ENCODE measurements at regions not wholly inside any gene's neighbourhood (a gene's known extent, or its start where the extent isn't known, plus 50 kb on each side); places are given as distances from the start of the nearest gene placed in this dataset.

DNA sequence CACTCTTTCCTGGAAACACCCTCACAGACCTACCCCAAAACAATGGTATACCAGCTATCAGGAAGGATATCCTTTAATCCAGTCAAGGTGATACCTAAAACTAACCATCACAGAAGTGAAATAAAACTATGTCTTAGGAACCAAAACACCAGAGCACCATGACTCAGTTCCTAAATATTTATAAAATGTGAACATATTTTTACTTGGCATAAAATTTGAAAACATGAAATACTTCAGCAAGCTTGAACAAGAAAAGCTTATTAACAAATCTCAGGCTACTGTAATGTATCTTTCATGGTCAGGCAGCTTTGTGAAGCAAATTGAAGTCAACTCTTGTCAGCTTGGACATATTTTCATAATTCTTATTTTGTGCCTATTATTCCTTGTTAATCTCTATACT, 440.8 kb upstream of the CDH20 start (continued):
- TF ChIP-seq PML (IDR thresholded peaks at IDR 0.05; ENCODE audit: low read length) (no peak), ZNF644 (tag; IDR thresholded peaks at IDR 0.05; ENCODE audit: low read depth) (no peak), HNRNPLL (IDR thresholded peaks at IDR 0.05; ENCODE audit: low read depth, low read length, poor library complexity, severe bottlenecking) (no peak), XRCC4 (IDR thresholded peaks at IDR 0.05; ENCODE audit: extremely low read depth, insufficient read depth, insufficient read length) (no peak), ZNF445 (CRISPR knock-in tag; IDR thresholded peaks at IDR 0.05; ENCODE audit: low read depth) (no peak), ZKSCAN3 (CRISPR knock-in tag; IDR thresholded peaks at IDR 0.05) (no peak), DNMT1 (IDR thresholded peaks at IDR 0.05) (no peak), ZSCAN29 (IDR thresholded peaks at IDR 0.05) (no peak)
- TF ChIP-seq, protein P1, sequence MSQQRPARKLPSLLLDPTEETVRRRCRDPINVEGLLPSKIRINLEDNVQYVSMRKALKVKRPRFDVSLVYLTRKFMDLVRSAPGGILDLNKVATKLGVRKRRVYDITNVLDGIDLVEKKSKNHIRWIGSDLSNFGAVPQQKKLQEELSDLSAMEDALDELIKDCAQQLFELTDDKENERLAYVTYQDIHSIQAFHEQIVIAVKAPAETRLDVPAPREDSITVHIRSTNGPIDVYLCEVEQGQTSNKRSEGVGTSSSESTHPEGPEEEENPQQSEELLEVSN (IDR thresholded peaks at IDR 0.05; ENCODE audit: borderline replicate concordance in 1 of 2, extremely low read depth in 1 of 2, insufficient read depth in 1 of 2, insufficient read length in 1 of 2, low read depth in 1 of 2, low read length in 1 of 2, poor library complexity in 1 of 2, severe bottlenecking in 1 of 2), result no peak
- TF ChIP-seq, protein P2, sequence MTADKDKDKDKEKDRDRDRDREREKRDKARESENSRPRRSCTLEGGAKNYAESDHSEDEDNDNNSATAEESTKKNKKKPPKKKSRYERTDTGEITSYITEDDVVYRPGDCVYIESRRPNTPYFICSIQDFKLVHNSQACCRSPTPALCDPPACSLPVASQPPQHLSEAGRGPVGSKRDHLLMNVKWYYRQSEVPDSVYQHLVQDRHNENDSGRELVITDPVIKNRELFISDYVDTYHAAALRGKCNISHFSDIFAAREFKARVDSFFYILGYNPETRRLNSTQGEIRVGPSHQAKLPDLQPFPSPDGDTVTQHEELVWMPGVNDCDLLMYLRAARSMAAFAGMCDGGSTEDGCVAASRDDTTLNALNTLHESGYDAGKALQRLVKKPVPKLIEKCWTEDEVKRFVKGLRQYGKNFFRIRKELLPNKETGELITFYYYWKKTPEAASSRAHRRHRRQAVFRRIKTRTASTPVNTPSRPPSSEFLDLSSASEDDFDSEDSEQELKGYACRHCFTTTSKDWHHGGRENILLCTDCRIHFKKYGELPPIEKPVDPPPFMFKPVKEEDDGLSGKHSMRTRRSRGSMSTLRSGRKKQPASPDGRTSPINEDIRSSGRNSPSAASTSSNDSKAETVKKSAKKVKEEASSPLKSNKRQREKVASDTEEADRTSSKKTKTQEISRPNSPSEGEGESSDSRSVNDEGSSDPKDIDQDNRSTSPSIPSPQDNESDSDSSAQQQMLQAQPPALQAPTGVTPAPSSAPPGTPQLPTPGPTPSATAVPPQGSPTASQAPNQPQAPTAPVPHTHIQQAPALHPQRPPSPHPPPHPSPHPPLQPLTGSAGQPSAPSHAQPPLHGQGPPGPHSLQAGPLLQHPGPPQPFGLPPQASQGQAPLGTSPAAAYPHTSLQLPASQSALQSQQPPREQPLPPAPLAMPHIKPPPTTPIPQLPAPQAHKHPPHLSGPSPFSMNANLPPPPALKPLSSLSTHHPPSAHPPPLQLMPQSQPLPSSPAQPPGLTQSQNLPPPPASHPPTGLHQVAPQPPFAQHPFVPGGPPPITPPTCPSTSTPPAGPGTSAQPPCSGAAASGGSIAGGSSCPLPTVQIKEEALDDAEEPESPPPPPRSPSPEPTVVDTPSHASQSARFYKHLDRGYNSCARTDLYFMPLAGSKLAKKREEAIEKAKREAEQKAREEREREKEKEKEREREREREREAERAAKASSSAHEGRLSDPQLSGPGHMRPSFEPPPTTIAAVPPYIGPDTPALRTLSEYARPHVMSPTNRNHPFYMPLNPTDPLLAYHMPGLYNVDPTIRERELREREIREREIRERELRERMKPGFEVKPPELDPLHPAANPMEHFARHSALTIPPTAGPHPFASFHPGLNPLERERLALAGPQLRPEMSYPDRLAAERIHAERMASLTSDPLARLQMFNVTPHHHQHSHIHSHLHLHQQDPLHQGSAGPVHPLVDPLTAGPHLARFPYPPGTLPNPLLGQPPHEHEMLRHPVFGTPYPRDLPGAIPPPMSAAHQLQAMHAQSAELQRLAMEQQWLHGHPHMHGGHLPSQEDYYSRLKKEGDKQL (CRISPR knock-in tag; IDR thresholded peaks at IDR 0.05; ENCODE audit: borderline replicate concordance), result no peak
- TF ChIP-seq, protein P3, sequence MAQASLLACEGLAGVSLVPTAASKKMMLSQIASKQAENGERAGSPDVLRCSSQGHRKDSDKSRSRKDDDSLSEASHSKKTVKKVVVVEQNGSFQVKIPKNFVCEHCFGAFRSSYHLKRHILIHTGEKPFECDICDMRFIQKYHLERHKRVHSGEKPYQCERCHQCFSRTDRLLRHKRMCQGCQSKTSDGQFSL (CRISPR knock-in tag; IDR thresholded peaks at IDR 0.05), result no peak
- TF ChIP-seq, protein P3 (tag; IDR thresholded peaks at IDR 0.05), result no peak
- TF ChIP-seq, protein P4, sequence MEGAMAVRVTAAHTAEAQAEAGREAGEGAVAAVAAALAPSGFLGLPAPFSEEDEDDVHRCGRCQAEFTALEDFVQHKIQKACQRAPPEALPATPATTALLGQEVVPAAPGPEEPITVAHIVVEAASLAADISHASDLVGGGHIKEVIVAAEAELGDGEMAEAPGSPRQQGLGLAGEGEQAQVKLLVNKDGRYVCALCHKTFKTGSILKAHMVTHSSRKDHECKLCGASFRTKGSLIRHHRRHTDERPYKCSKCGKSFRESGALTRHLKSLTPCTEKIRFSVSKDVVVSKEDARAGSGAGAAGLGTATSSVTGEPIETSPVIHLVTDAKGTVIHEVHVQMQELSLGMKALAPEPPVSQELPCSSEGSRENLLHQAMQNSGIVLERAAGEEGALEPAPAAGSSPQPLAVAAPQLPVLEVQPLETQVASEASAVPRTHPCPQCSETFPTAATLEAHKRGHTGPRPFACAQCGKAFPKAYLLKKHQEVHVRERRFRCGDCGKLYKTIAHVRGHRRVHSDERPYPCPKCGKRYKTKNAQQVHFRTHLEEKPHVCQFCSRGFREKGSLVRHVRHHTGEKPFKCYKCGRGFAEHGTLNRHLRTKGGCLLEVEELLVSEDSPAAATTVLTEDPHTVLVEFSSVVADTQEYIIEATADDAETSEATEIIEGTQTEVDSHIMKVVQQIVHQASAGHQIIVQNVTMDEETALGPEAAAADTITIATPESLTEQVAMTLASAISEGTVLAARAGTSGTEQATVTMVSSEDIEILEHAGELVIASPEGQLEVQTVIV (CRISPR knock-in tag; IDR thresholded peaks at IDR 0.05; ENCODE audit: borderline replicate concordance), result no peak
- TF ChIP-seq, protein P5, sequence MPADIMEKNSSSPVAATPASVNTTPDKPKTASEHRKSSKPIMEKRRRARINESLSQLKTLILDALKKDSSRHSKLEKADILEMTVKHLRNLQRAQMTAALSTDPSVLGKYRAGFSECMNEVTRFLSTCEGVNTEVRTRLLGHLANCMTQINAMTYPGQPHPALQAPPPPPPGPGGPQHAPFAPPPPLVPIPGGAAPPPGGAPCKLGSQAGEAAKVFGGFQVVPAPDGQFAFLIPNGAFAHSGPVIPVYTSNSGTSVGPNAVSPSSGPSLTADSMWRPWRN (IDR thresholded peaks at IDR 0.05; ENCODE audit: low read depth), result no peak
